ENCODE measurements at regions not wholly inside any gene's neighbourhood (a gene's known extent, or its start where the extent isn't known, plus 50 kb on each side); places are given as distances from the start of the nearest gene placed in this dataset.

GRCh38 chr7:35521941-35522340 is 173.0 kb downstream of the HERPUD2 start:
- TF ChIP-seq EZH2 (IDR thresholded peaks at IDR 0.05; ENCODE audit: borderline replicate concordance, low read depth, low read length, poor library complexity, severe bottlenecking) (no peak), CTCF (conservative IDR thresholded peaks at IDR 0.05; ENCODE audit: low read depth, low read length) (no peak)
